Adipocyte (in vitro differentiated cells): ENCODE measurements at regions not wholly inside any gene's neighbourhood (a gene's known extent, or its start where the extent isn't known, plus 50 kb on each side); places are given as distances from the start of the nearest gene placed in this dataset.

Source experiments
- DNase-seq: peaks from one replicate; pipeline ENCODE4 v3.0.0-alpha.2; 2015; ENCODE audit warnings: low read depth
- H3K27me3 ChIP-seq: replicated peaks from 2 replicates; pipeline ENCODE4 v1.7.0; 2013; ENCODE audit warnings: mild to moderate bottlenecking, low read length, moderate library complexity; ENCODE audit not compliant: control insufficient read depth, insufficient read depth
- H3K36me3 ChIP-seq: 2 replicates; pipeline ENCODE4 v1.7.0; 2013; ENCODE audit warnings: low read length, mild to moderate bottlenecking, moderate library complexity; ENCODE audit not compliant: control insufficient read depth, insufficient read depth, severe bottlenecking
- H3K4me1 ChIP-seq: 2 replicates; pipeline ENCODE4 v1.7.0; 2013; ENCODE audit warnings: mild to moderate bottlenecking, low read length, moderate library complexity; ENCODE audit not compliant: control insufficient read depth, insufficient read depth
- H3K4me3 ChIP-seq: 2 replicates; pipeline ENCODE4 v1.7.0; 2013; ENCODE audit warnings: mild to moderate bottlenecking, low read length, moderate library complexity
- H3K9ac ChIP-seq: 2 replicates; pipeline ENCODE4 v1.7.0; 2013; ENCODE audit warnings: mild to moderate bottlenecking, low read length, moderate library complexity
- H3K9me3 ChIP-seq: 2 replicates; pipeline ENCODE4 v1.7.0; 2013; ENCODE audit warnings: mild to moderate bottlenecking, low read length, moderate library complexity; ENCODE audit not compliant: control insufficient read depth

- Histone ChIP-seq H3K27me3 (no peaks in the 10 kb centered on the region), H3K4me1 (no peaks in the 10 kb centered on the region), H3K9ac (no peak overlapping the region), H3K9me3 (no peaks in the 10 kb centered on the region), H3K4me3 (no peak overlapping the region), H3K36me3 (no peaks in the 10 kb centered on the region)
- no peak for DNase-seq
Measured at GRCh38 chr5:106854922-106855321, 815.8 kb downstream of the EFNA5 start.

DNA sequence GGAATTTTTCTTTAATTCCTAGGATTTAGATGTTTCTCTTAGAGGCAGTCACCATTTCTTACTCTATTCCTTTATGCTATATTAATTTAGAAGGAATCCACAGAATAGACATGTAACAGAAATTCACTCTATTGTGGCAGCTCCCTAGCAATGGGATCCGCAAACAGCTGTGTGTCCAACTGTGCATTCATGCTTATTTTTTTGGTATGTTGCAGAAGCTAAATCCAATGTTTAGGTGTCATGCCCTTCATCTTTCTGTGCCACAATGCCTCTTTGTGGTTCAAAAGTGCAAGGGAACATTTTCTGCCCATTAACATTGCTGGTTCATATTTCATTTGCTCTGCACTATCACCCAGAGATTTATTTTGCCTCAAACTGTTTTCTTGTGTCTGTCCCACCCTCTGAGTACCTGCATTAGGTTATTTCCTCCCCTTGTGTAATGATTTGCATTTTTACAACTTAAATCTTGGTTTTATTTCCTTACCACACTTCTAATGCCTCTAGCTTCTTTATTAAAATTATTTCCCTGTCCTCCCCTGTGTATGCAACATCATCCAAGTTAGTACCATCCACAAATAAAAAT is 816.5 kb downstream of the EFNA5 start:
- Histone ChIP-seq H3K9ac (no peak overlapping the region), H3K4me1 (no peaks in the 10 kb centered on the region), H3K9me3 (no peaks in the 10 kb centered on the region), H3K4me3 (no peak overlapping the region), H3K36me3 (no peaks in the 10 kb centered on the region), H3K27me3 (no peaks in the 10 kb centered on the region)
- no peak for DNase-seq

DNA sequence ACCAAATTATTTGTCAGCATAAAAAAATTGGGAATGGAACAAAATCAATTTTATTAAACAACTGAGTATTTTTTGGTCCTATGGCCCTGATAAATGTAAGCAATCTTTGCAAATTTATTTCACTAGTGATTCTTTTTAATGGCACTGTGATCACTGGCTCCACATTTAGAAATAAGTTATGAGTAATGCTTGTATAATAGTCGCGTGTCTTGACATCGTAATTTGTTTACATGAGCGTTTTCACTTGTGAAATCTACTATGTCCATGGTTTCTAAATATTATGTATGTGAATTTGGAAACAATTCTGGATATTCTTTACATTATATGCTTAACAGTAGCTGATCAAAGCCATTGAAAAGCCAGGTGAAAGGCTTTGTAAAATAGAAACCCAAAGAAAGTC is 817.5 kb downstream of the EFNA5 start:
- DNase-seq: no peak
- no peak overlapping the region for H3K9ac ChIP-seq

DNA sequence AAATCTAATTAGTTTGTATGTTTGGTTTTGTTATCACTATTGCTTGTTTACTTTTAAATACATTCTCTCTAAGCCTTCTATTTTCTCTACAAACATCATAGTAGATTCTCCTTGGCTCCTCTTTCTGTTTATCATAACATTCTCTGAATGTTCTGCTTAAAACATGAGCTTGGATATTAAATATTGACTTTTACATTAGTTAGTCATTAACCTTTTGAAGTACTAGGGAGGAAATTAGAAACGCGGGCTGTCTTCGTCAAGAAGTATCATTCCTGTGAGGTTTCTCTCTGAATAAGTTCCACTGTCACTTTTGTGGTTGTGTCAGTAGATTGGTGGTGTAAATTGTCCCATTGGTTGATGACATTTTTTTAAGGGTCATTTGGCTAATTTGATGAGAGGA is 821.5 kb downstream of the EFNA5 start:
- DNase-seq: no peak
- H3K4me1 ChIP-seq: no peaks in the 10 kb centered on the region
- H3K9me3 ChIP-seq: no peaks in the 10 kb centered on the region
- H3K9ac ChIP-seq: no peak overlapping the region
- H3K36me3 ChIP-seq: no peaks in the 10 kb centered on the region
- H3K4me3 ChIP-seq: no peak overlapping the region
- H3K27me3 ChIP-seq: no peaks in the 10 kb centered on the region

More for the DNA sequence above, 817.5 kb downstream of the EFNA5 start:
- Histone ChIP-seq H3K27me3 (no peaks in the 10 kb centered on the region), H3K36me3 (no peaks in the 10 kb centered on the region), H3K4me1 (no peaks in the 10 kb centered on the region), H3K4me3 (no peak overlapping the region), H3K9me3 (no peaks in the 10 kb centered on the region)

GRCh38 chr5:106843812-106844416 is 826.8 kb downstream of the EFNA5 start:
- Histone ChIP-seq H3K27me3 (no peaks in the 10 kb centered on the region), H3K4me3 (no peak overlapping the region), H3K9ac (no peak overlapping the region), H3K36me3 (no peaks in the 10 kb centered on the region), H3K9me3 (no peaks in the 10 kb centered on the region), H3K4me1 (no peaks in the 10 kb centered on the region)
- no peak for DNase-seq

- Histone ChIP-seq H3K27me3 (no peaks in the 10 kb centered on the region), H3K4me3 (no peak overlapping the region), H3K36me3 (no peaks in the 10 kb centered on the region)
Measured at GRCh38 chr5:106833517-106833916, 837.2 kb downstream of the EFNA5 start.

DNA sequence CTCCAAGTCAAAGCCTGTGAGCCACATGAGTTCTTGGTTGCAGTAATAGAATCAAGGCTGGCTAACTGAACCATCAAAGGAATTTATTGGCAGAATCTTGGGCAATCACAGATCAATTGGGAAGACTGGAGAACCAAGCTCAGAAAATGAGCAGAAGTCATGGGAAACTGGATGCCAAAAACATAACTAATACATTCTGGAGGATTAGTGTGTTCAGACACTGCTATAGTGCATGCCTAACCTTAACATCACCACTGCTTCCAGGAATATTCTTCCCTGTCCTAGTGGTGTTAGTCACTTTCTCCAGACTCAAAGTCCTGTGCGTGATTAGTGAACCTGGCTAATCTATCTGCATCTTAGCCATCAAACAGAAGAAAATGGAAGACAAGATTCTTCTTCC is 843.7 kb downstream of the EFNA5 start:
- Histone ChIP-seq H3K36me3 (no peaks in the 10 kb centered on the region), H3K9me3 (no peaks in the 10 kb centered on the region), H3K9ac (no peak overlapping the region), H3K4me1 (peaks cover 17% of the 10 kb centered on the region), H3K4me3 (no peak overlapping the region), H3K27me3 (no peaks in the 10 kb centered on the region)
- peak; percentile 76 for DNase-seq

More at GRCh38 chr5:106833517-106833916, 837.2 kb downstream of the EFNA5 start:
- no peak overlapping the region for H3K9ac ChIP-seq
- H3K9me3 ChIP-seq: no peaks in the 10 kb centered on the region
- DNase-seq: no peak
- H3K4me1 ChIP-seq: no peaks in the 10 kb centered on the region

- no peaks in the 10 kb centered on the region for H3K36me3 ChIP-seq
- peaks cover 17% of the 10 kb centered on the region for H3K4me1 ChIP-seq
- peak; percentile 59 for DNase-seq
- no peak overlapping the region for H3K9ac ChIP-seq
- no peaks in the 10 kb centered on the region for H3K9me3 ChIP-seq
- peak overlapping the region; percentile 1 for H3K4me3 ChIP-seq
- H3K27me3 ChIP-seq: no peaks in the 10 kb centered on the region
Measured at GRCh38 chr5:106825374-106825773, 845.4 kb downstream of the EFNA5 start.

- Histone ChIP-seq H3K4me1 (peaks cover 17% of the 10 kb centered on the region), H3K27me3 (no peaks in the 10 kb centered on the region), H3K36me3 (no peaks in the 10 kb centered on the region), H3K4me3 (no peak overlapping the region), H3K9ac (no peak overlapping the region), H3K9me3 (no peaks in the 10 kb centered on the region)
- DNase-seq: peak; percentile 4
Measured at GRCh38 chr5:106822851-106823250, 847.9 kb downstream of the EFNA5 start.

DNA sequence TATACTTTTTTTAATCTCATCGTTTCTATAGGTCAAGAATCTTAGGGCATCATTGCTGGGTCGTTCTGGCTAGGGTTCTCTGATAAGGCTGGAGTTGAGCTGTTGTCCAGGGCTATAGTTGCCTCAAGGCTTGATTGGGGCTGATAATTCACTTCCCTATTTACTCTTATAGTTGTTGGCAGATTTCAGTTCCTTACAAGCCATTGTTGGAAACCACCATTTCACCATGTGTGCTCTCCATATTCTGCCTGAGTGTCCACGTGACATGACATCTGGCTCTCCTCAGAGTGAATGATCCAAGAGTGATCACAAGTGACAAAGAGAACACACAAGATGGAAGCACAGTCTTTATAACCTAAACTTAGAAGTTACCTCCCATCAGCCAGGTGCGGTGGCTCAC is 852.2 kb downstream of the EFNA5 start:
- no peak for DNase-seq
- Histone ChIP-seq H3K9me3 (no peaks in the 10 kb centered on the region), H3K4me1 (no peaks in the 10 kb centered on the region), H3K9ac (no peak overlapping the region), H3K36me3 (no peaks in the 10 kb centered on the region), H3K27me3 (no peaks in the 10 kb centered on the region), H3K4me3 (no peak overlapping the region)

DNA sequence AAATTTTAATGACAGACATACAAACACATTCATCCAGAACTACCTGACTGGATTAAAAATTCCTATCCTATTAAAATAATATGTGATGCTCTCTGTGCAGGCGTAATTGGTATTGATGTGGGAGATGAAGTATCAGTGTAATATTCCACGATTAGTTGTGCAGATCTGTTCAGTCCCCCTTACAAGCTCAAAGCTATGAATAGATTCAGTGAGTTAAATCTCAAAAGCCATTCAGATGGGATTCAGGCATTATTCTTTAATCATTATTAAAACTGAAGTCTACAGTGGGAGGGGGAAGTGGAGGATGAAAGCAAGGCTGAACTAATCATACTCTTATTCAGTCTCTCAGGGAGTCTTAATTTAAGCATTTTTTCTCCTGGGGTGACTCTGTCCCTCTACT is 855.8 kb downstream of the EFNA5 start:
- no peaks in the 10 kb centered on the region for H3K36me3 ChIP-seq
- no peaks in the 10 kb centered on the region for H3K9me3 ChIP-seq
- no peaks in the 10 kb centered on the region for H3K27me3 ChIP-seq
- H3K9ac ChIP-seq: no peak overlapping the region
- DNase-seq: no peak
- no peaks in the 10 kb centered on the region for H3K4me1 ChIP-seq
- no peak overlapping the region for H3K4me3 ChIP-seq

- Histone ChIP-seq H3K4me3 (no peak overlapping the region), H3K36me3 (no peaks in the 10 kb centered on the region), H3K27me3 (no peaks in the 10 kb centered on the region), H3K9me3 (no peaks in the 10 kb centered on the region), H3K4me1 (no peaks in the 10 kb centered on the region), H3K9ac (no peak overlapping the region)
- DNase-seq: no peak
Measured at GRCh38 chr5:106801554-106801953, 869.2 kb downstream of the EFNA5 start.
